ENCODE measurements at regions not wholly inside any gene's neighbourhood (a gene's known extent, or its start where the extent isn't known, plus 50 kb on each side); places are given as distances from the start of the nearest gene placed in this dataset.
"Not testable (repeated sequence)": the region's sequence is repeated elsewhere in the genome, so short reads cannot be mapped to it uniquely, and the experiment has no call there.

- no peak overlapping the region for H3K9ac ChIP-seq (ENCODE audit: low read depth, low read length, poor library complexity, severe bottlenecking)
- H3K4me1 ChIP-seq (ENCODE audit: insufficient read depth, low read length, poor library complexity, severe bottlenecking): peaks cover 32% of the 10 kb centered on the region
- no peaks in the 10 kb centered on the region for H3K79me2 ChIP-seq (ENCODE audit: insufficient read depth, low read length)
- H3K9me2 ChIP-seq (replicated peaks; ENCODE audit: low read depth, low read length): no peaks in the 10 kb centered on the region
- no peaks in the 10 kb centered on the region for H3K36me3 ChIP-seq (ENCODE audit: insufficient read depth, low read length)
- no peaks in the 10 kb centered on the region for H4K20me1 ChIP-seq (ENCODE audit: insufficient read depth, low read length, poor library complexity, severe bottlenecking)
- no peaks in the 10 kb centered on the region for H3K9me3 ChIP-seq (ENCODE audit: insufficient read depth, low read depth, low read length)
- H3K27me3 ChIP-seq (ENCODE audit: insufficient read depth, low read length, poor library complexity, severe bottlenecking): no peaks in the 10 kb centered on the region
- no peaks in the 10 kb centered on the region for H3F3A ChIP-seq (ENCODE audit: low read depth)
- no peak overlapping the region for H2AFZ ChIP-seq (ENCODE audit: low read length)
- no peak overlapping the region for H3K4me2 ChIP-seq (ENCODE audit: low read depth, low read length, poor library complexity, severe bottlenecking)
- TF ChIP-seq CTCF (conservative IDR thresholded peaks at IDR 0.05; ENCODE audit: low read length): no peak
- TF ChIP-seq EZH2phosphoT487 (IDR thresholded peaks at IDR 0.05; ENCODE audit: borderline replicate concordance): no peak
- H3K4me3 ChIP-seq (ENCODE audit: low read length, poor library complexity, severe bottlenecking): no peak overlapping the region
These were observed 154.0 kb upstream of the PTPRG start for GRCh38 chr3:61407397-61407796.

GRCh38 chr3:61409638-61410037 is 151.7 kb upstream of the PTPRG start:
- Histone ChIP-seq H3F3A (ENCODE audit: low read depth) (peaks cover 7% of the 10 kb centered on the region), H3K4me1 (ENCODE audit: insufficient read depth, low read length, poor library complexity, severe bottlenecking) (peaks cover 48% of the 10 kb centered on the region), H2AFZ (ENCODE audit: low read length) (no peak overlapping the region), H3K9ac (ENCODE audit: low read depth, low read length, poor library complexity, severe bottlenecking) (no peak overlapping the region), H3K4me2 (ENCODE audit: low read depth, low read length, poor library complexity, severe bottlenecking) (no peak overlapping the region), H4K20me1 (ENCODE audit: insufficient read depth, low read length, poor library complexity, severe bottlenecking) (no peaks in the 10 kb centered on the region), H3K4me3 (ENCODE audit: low read length, poor library complexity, severe bottlenecking) (no peak overlapping the region), H3K27me3 (ENCODE audit: insufficient read depth, low read length, poor library complexity, severe bottlenecking) (no peaks in the 10 kb centered on the region), H3K9me2 (replicated peaks; ENCODE audit: low read depth, low read length) (no peaks in the 10 kb centered on the region), H3K79me2 (ENCODE audit: insufficient read depth, low read length) (no peaks in the 10 kb centered on the region), H3K9me3 (ENCODE audit: insufficient read depth, low read depth, low read length) (no peaks in the 10 kb centered on the region), H3K36me3 (ENCODE audit: insufficient read depth, low read length) (no peaks in the 10 kb centered on the region)
- TF ChIP-seq CTCF (conservative IDR thresholded peaks at IDR 0.05; ENCODE audit: low read length): no peak

GRCh38 chr3:61410358-61410757 is 151.0 kb upstream of the PTPRG start:
- not testable (repeated sequence) for H3K9ac ChIP-seq (ENCODE audit: low read depth, low read length, poor library complexity, severe bottlenecking); H4K20me1 ChIP-seq (ENCODE audit: insufficient read depth, low read length, poor library complexity, severe bottlenecking); H3K79me2 ChIP-seq (ENCODE audit: insufficient read depth, low read length); H3K4me2 ChIP-seq (ENCODE audit: low read depth, low read length, poor library complexity, severe bottlenecking); H3K9me3 ChIP-seq (ENCODE audit: insufficient read depth, low read depth, low read length); H3K4me3 ChIP-seq (ENCODE audit: low read length, poor library complexity, severe bottlenecking); H3K27me3 ChIP-seq (ENCODE audit: insufficient read depth, low read length, poor library complexity, severe bottlenecking); H3K36me3 ChIP-seq (ENCODE audit: insufficient read depth, low read length); H2AFZ ChIP-seq (ENCODE audit: low read length); H3K9me2 ChIP-seq (replicated peaks; ENCODE audit: low read depth, low read length)
- H3F3A ChIP-seq (ENCODE audit: low read depth): peaks cover 11% of the 10 kb centered on the region
- peaks cover 47% of the 10 kb centered on the region for H3K4me1 ChIP-seq (ENCODE audit: insufficient read depth, low read length, poor library complexity, severe bottlenecking)

- Histone ChIP-seq H3K4me1 (ENCODE audit: insufficient read depth, low read length, poor library complexity, severe bottlenecking) (peaks cover 54% of the 10 kb centered on the region), H3K9me3 (ENCODE audit: insufficient read depth, low read depth, low read length) (no peaks in the 10 kb centered on the region), H3F3A (ENCODE audit: low read depth) (peaks cover 14% of the 10 kb centered on the region), H4K20me1 (ENCODE audit: insufficient read depth, low read length, poor library complexity, severe bottlenecking) (no peaks in the 10 kb centered on the region), H3K4me3 (ENCODE audit: low read length, poor library complexity, severe bottlenecking) (no peak overlapping the region), H3K9me2 (replicated peaks; ENCODE audit: low read depth, low read length) (no peaks in the 10 kb centered on the region), H3K4me2 (ENCODE audit: low read depth, low read length, poor library complexity, severe bottlenecking) (no peak overlapping the region), H3K9ac (ENCODE audit: low read depth, low read length, poor library complexity, severe bottlenecking) (no peak overlapping the region), H3K36me3 (ENCODE audit: insufficient read depth, low read length) (no peaks in the 10 kb centered on the region), H2AFZ (ENCODE audit: low read length) (0 out of 2 replicates have a peak overlapping the region, but pooled peaks have one; percentile 29), H3K27me3 (ENCODE audit: insufficient read depth, low read length, poor library complexity, severe bottlenecking) (no peaks in the 10 kb centered on the region), H3K79me2 (ENCODE audit: insufficient read depth, low read length) (no peaks in the 10 kb centered on the region)
- no peak for TF ChIP-seq EZH2phosphoT487 (IDR thresholded peaks at IDR 0.05; ENCODE audit: borderline replicate concordance)
- TF ChIP-seq CTCF (conservative IDR thresholded peaks at IDR 0.05; ENCODE audit: low read length): no peak
These were observed 150.2 kb upstream of the PTPRG start for GRCh38 chr3:61411009-61411662.
